HG02870 (cell line): ENCODE measurements at regions not wholly inside any gene's neighbourhood (a gene's known extent, or its start where the extent isn't known, plus 50 kb on each side); places are given as distances from the start of the nearest gene placed in this dataset.
A peak's percentile ranks its signal among the peaks of the same experiment; 100 is the strongest.
"Not testable (repeated sequence)": the region's sequence is repeated elsewhere in the genome, so short reads cannot be mapped to it uniquely, and the experiment has no call there.

ENCODE experiments used
- ATAC-seq: cut with Tn5 transposase; IDR thresholded peaks from one replicate; pipeline ENCODE4 v1.9.1; 2021; ENCODE audit warnings: mild to moderate bottlenecking, moderate library complexity; ENCODE audit not compliant: unreplicated experiment

DNA sequence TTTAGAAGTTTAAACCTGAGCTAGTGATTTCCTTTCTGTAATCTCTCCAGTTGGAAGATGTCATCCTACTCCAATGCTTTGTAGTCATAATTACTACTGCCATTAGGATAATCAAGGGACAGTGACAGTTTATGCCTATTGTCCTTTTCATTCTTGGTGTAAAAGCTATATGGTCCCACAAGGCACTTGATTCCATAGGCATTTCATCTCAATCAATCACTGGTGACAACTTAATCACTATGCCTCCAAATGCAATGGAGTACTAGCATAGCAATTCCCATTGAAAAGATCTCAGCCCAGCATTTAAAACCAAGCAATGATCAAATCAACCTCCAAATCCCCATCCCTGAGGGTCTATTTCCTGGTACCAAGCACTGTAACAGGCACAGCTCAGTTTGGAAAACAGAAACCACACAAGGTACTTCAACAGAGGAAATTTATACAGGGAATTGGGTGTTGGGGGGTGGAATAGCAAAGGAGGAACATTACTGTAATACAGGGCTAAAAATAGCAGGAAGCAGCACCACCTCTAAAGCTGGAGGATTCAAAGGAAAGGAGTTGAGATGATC lies 51.0 kb downstream of the FHIP2A start:
- ATAC-seq = no peak

DNA sequence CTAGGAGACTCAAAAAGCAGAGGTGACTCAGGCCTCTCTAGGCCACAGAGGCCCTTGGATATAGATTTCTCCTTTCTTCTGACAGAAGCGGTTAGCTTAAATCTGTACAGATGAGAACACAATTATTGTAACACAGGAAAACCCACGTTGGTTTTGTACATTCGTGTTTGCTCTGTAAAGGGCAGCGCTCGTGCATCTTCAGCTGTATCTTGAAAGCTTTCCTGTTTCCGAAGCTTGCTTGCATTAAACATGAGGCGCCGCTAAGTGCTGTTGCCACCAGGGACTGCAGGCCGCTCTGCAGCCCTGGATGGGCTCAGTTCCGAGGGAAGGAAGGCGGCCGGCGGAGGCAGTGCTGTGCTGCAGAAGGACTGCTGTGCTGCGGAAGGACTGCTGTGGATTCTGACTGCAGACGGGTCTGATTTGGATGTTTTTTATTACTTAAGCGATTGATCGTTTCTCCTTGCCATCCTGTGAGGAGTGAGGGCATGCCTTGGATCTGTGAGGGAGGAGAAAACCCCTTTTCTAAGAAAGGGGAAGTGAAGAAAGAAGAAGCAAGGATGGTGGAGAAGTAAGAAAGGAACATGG lies 53.3 kb downstream of the FHIP2A start:
- ATAC-seq = no peak

DNA sequence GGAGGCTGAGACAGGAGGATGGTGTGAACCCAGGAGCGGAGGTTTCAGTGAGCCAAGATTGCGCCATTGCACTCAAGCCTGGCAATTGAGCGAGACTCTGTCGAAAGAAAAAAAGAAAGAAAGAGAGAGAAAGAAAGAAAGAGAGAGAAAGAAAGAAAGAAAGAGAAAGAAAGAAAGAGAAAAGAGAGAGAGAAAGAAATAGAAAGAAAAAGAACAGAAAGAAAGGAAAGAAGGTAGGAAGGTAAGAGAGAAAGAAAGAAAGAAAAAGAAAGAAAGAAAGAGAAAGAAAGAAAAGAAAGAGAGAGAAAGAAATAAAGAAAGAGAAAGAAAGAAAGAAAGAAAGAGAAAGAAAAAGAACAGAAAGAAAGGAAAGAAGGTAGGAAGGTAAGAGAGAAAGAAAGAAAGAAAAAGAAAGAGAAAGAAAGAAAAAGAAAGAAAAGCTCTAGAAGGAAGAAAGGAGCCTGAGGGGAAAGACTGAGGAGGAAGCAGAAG lies 54.1 kb downstream of the FHIP2A start:
- ATAC-seq = not testable (repeated sequence)

DNA sequence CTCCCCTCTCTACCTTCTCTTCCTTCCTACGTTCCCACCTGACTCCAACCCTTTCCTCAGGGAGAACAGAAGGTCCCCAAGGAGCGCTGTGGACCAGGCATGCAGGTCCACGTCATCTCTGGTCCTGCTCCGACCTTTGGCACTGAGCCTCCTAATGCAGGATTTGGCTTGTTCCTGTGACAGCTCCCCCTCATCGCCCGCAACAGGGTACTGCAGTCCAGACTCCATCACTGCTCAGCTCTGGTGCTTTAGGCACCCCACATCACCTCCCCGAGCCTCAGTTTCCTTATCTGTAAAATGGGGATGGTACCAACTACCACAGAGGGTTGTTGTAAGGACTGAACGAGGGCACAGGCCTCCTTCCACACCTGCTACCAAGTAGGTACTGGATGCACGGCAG lies 54.6 kb downstream of the FHIP2A start:
- no peak for ATAC-seq

- peak; percentile 86 for ATAC-seq
Observed at GRCh38 chr10:114876602-114877300, 55.2 kb downstream of the FHIP2A start.

- ATAC-seq = no peak
Observed at GRCh38 chr10:114877301-114877644, 55.7 kb downstream of the FHIP2A start.

DNA sequence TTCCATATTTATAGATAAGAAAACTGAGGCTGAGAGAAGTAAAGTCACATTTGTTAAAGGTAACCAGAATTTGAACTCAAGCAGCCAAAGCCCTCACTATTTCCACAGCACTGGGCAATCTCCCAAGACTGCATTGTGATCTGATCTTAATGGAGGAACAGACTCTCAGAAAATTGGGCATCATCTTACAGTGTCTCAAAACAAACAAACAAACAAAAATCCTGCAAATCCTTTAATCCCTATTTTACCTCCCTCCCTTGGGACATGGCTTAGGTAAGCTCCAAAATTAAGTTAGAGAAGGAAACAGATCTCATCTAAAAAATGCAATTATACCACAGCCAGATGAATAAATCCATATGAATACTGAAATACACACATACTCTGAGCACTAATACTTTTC lies 57.5 kb downstream of the FHIP2A start:
- no peak for ATAC-seq

- peak; percentile 59 for ATAC-seq
Observed at GRCh38 chr10:114879541-114880158, 58.1 kb downstream of the FHIP2A start.

DNA sequence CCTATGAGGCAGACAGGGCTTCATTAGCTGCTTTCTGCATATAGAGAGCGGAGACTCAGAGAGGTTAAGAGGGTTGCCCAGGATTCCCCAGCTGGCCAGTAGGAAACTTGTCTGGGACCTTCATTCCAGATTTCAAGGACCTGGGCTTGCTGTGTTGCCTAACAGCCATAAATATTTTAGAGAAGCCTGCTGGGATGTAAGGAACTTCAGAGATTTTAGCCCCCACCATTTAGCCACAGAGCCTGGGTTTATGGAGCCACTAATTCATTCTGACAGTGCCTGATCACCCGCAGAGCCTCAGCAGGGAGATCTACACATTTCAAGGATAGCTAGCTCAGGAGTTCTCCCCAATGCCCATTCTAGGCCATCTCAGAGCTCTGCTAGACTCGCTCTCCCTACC lies 56.6 kb upstream of the TRUB1 start:
- ATAC-seq = no peak

DNA sequence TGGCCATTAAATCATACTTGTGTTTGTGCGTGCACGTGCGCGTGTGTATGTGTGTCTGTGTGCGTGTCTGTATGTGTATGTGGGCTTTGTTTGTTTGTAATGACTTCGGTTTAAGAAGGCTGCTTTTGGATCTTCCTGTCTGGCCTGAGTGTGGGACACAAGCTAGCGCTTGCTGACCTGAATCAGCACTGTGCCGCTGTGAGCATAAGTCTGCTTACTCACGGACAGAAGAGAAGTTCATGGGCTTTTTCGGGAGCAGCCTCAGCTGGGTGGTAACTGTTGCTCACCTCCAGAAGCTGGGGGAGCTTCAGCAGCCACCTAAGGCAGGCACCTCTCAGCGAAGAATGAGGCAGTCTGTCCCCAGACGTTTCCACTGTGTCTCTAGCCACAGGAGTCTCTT lies 56.1 kb upstream of the TRUB1 start:
- ATAC-seq = no peak

- ATAC-seq = no peak
Observed at GRCh38 chr10:114885443-114885842, 52.6 kb upstream of the TRUB1 start.
